22Rv1 (cell line): ENCODE measurements at regions not wholly inside any gene's neighbourhood (a gene's known extent, or its start where the extent isn't known, plus 50 kb on each side); places are given as distances from the start of the nearest gene placed in this dataset.

Experiments
- ZFX ChIP-seq: fragments of 450-650 bp; IDR thresholded peaks from 2 replicates; pipeline ENCODE4 v1.6.1; 2017; ENCODE audit warnings: antibody characterized with exemption, borderline replicate concordance
- TF ChIP-seq, protein P1 (sequence below): fragments of 450-650 bp; IDR thresholded peaks from 2 replicates; pipeline ENCODE4 v1.5.1; 2017; ENCODE audit warnings: mild to moderate bottlenecking

DNA sequence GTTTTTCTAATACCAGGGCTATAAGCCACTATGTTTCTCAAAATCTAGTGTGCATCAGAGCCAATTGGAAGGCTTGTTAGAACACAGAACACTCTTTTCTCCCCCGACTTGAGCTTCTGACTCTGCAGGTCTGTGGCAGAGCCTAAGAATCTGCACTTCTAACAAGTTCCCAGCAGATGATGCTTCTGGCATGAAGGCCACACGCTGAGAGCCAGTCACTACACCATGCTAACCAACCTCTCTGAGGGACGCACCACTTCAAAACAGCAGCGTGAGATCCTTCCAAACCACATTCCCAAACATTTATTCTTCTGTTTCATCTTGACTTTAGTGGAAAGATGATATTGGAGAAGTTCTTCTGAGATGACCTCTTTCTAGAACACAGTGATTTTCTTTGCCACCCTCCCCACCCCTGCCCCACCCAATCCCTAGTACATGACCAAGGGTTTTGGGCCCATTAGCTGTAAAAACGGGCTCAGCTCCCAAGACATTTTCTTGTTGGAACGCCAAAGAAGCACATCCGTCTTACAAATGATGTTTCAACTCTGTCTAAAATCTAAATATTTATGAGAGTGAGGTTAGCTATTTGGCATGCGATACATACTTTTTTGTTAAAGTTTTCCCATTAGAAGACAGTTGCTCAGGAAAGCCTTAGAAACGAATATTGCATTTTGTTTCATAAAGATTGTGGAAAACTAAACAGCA is 391.9 kb downstream of the TMEM182 start:
- TF ChIP-seq, protein P1, sequence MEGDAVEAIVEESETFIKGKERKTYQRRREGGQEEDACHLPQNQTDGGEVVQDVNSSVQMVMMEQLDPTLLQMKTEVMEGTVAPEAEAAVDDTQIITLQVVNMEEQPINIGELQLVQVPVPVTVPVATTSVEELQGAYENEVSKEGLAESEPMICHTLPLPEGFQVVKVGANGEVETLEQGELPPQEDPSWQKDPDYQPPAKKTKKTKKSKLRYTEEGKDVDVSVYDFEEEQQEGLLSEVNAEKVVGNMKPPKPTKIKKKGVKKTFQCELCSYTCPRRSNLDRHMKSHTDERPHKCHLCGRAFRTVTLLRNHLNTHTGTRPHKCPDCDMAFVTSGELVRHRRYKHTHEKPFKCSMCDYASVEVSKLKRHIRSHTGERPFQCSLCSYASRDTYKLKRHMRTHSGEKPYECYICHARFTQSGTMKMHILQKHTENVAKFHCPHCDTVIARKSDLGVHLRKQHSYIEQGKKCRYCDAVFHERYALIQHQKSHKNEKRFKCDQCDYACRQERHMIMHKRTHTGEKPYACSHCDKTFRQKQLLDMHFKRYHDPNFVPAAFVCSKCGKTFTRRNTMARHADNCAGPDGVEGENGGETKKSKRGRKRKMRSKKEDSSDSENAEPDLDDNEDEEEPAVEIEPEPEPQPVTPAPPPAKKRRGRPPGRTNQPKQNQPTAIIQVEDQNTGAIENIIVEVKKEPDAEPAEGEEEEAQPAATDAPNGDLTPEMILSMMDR = no peak
- TF ChIP-seq ZFX = no peak
